DND-41 (cell line): ENCODE measurements at regions not wholly inside any gene's neighbourhood (a gene's known extent, or its start where the extent isn't known, plus 50 kb on each side); places are given as distances from the start of the nearest gene placed in this dataset.

Source experiments
- ATAC-seq: fragments of 200-7000 bp; cut with Tn5 transposase; 3 replicates; pipeline ENCODE4 v1.9.1; 2021; ENCODE audit warnings: low read depth; ENCODE audit not compliant: insufficient read depth
- DNase-seq: peaks from one replicate; pipeline ENCODE4 v3.0.0-alpha.2; 2020
- H2AFZ ChIP-seq: 2 replicates; pipeline ENCODE4 v1.6.0; 2012; ENCODE audit warnings: low read depth, low read length
- H3K27ac ChIP-seq: 2 replicates; pipeline ENCODE4 v1.5.1; 2012; ENCODE audit warnings: low read length, inconsistent platforms
- H3K27me3 ChIP-seq: fragments of 200-600 bp; sonication (generic); 2 replicates; pipeline ENCODE4 v1.6.0; 2012; ENCODE audit warnings: low read length, mild to moderate bottlenecking, inconsistent platforms; ENCODE audit not compliant: insufficient read depth, poor library complexity
- H3K36me3 ChIP-seq: 2 replicates; pipeline ENCODE4 v1.5.1; 2012; ENCODE audit warnings: low read length, inconsistent platforms; ENCODE audit not compliant: insufficient read depth
- H3K4me1 ChIP-seq: 2 replicates; pipeline ENCODE4 v1.5.1; 2012; ENCODE audit warnings: mild to moderate bottlenecking, low read length; ENCODE audit not compliant: insufficient read depth
- H3K4me2 ChIP-seq: 2 replicates; pipeline ENCODE4 v1.6.0; 2012; ENCODE audit warnings: mild to moderate bottlenecking, moderate library complexity, low read length, inconsistent platforms; ENCODE audit not compliant: insufficient read depth
- H3K4me3 ChIP-seq, 2 experiments: fragments of 200-600 bp in 1 of 2; shearing (Covaris generic) in 1 of 2; 2 replicates each; pipeline ENCODE4 v1.5.1; 2012 to 2016; ENCODE audit warnings: inconsistent platforms in 2 of 2, low read length in 2 of 2, mild to moderate bottlenecking in 2 of 2, low read depth in 1 of 2, moderate library complexity in 1 of 2
- H3K79me2 ChIP-seq: 2 replicates; pipeline ENCODE4 v1.6.0; 2012; ENCODE audit warnings: low read length, inconsistent platforms; ENCODE audit not compliant: insufficient read depth
- H3K9ac ChIP-seq: 2 replicates; pipeline ENCODE4 v1.6.0; 2012; ENCODE audit warnings: low read depth, mild to moderate bottlenecking, inconsistent platforms, low read length, moderate library complexity
- H3K9me3 ChIP-seq: 2 replicates; pipeline ENCODE4 v1.5.1; 2012; ENCODE audit warnings: low read length, moderate library complexity, mild to moderate bottlenecking, inconsistent platforms; ENCODE audit not compliant: insufficient read depth, severe bottlenecking
- H4K20me1 ChIP-seq: 2 replicates; pipeline ENCODE4 v1.6.0; 2012; ENCODE audit warnings: low read length; ENCODE audit not compliant: insufficient read depth
- CTCF ChIP-seq: IDR thresholded peaks from 2 replicates; pipeline ENCODE4 v1.5.1; 2012; ENCODE audit warnings: borderline replicate concordance, low read length, moderate library complexity, mild to moderate bottlenecking; ENCODE audit not compliant: poor library complexity, severe bottlenecking; ENCODE audit errors: extremely low read depth
- EZH2 ChIP-seq: IDR thresholded peaks from 3 replicates; pipeline ENCODE4 v1.6.1; 2012; ENCODE audit warnings: borderline replicate concordance, low read depth, mild to moderate bottlenecking, moderate library complexity, low read length, inconsistent platforms; ENCODE audit not compliant: severe bottlenecking

- no peak overlapping the region for H3K9ac ChIP-seq
- H3K27me3 ChIP-seq: no peaks in the 10 kb centered on the region
- no peaks in the 10 kb centered on the region for H3K79me2 ChIP-seq
- no peak for DNase-seq
- H3K4me2 ChIP-seq: no peak overlapping the region
- no peak overlapping the region for H3K4me3 ChIP-seq
- H3K27ac ChIP-seq: no peak overlapping the region
- TF ChIP-seq CTCF: no peak
- TF ChIP-seq EZH2: no peak
- no peak overlapping the region for H2AFZ ChIP-seq
- no peak for ATAC-seq
- H3K4me1 ChIP-seq: no peaks in the 10 kb centered on the region
- H3K36me3 ChIP-seq: no peaks in the 10 kb centered on the region
- H4K20me1 ChIP-seq: no peaks in the 10 kb centered on the region
- peaks cover 2% of the 10 kb centered on the region for H3K9me3 ChIP-seq
These were observed 114.1 kb downstream of the RND3 start for GRCh38 chr2:150373374-150373773.

GRCh38 chr2:150371044-150371818 lies 116.2 kb downstream of the RND3 start:
- Histone ChIP-seq H4K20me1 (no peaks in the 10 kb centered on the region), H2AFZ (no peak overlapping the region), H3K27ac (no peak overlapping the region), H3K4me1 (no peaks in the 10 kb centered on the region), H3K27me3 (no peaks in the 10 kb centered on the region), H3K4me2 (no peak overlapping the region), H3K9me3 (peaks cover 2% of the 10 kb centered on the region), H3K9ac (no peak overlapping the region), H3K4me3 (no peak overlapping the region), H3K36me3 (no peaks in the 10 kb centered on the region), H3K79me2 (no peaks in the 10 kb centered on the region)
- TF ChIP-seq EZH2 (no peak), CTCF (no peak)
- DNase-seq (no peak), ATAC-seq (0 out of 3 replicates have a peak, but pooled peaks have one; percentile 24)

- Histone ChIP-seq H3K27ac (no peak overlapping the region), H3K27me3 (no peaks in the 10 kb centered on the region), H3K9me3 (peaks cover 2% of the 10 kb centered on the region), H3K79me2 (no peaks in the 10 kb centered on the region), H3K36me3 (no peaks in the 10 kb centered on the region), H2AFZ (no peak overlapping the region), H3K4me1 (no peaks in the 10 kb centered on the region), H4K20me1 (no peaks in the 10 kb centered on the region), H3K4me2 (no peak overlapping the region), H3K9ac (no peak overlapping the region), H3K4me3 (no peak overlapping the region)
- no peak for ATAC-seq
- no peak for TF ChIP-seq CTCF
- no peak for TF ChIP-seq EZH2
- DNase-seq: no peak
These were observed 116.9 kb downstream of the RND3 start for GRCh38 chr2:150370561-150370960.

- DNase-seq (no peak), ATAC-seq (no peak)
- Histone ChIP-seq H3K79me2 (no peaks in the 10 kb centered on the region), H3K4me3 (no peak overlapping the region), H3K4me1 (no peaks in the 10 kb centered on the region), H3K9ac (no peak overlapping the region), H4K20me1 (no peaks in the 10 kb centered on the region), H3K9me3 (peaks cover 2% of the 10 kb centered on the region), H3K4me2 (no peak overlapping the region), H2AFZ (no peak overlapping the region), H3K27me3 (no peaks in the 10 kb centered on the region), H3K27ac (no peak overlapping the region), H3K36me3 (no peaks in the 10 kb centered on the region)
- TF ChIP-seq CTCF (no peak), EZH2 (no peak)
These were observed 117.6 kb downstream of the RND3 start for GRCh38 chr2:150369862-150370261.
